ENCODE measurements at regions not wholly inside any gene's neighbourhood (a gene's known extent, or its start where the extent isn't known, plus 50 kb on each side); places are given as distances from the start of the nearest gene placed in this dataset.
"Not testable (repeated sequence)": the region's sequence is repeated elsewhere in the genome, so short reads cannot be mapped to it uniquely, and the experiment has no call there.

GRCh38 chr2:56053679-56054078 lies 130.1 kb upstream of the EFEMP1 start:
- DNase-seq (ENCODE audit: low read depth, low spot score) = no peak
- H3K4me3 ChIP-seq = no peak overlapping the region
- no peaks in the 10 kb centered on the region for H3K9me3 ChIP-seq (replicated peaks; ENCODE audit: control insufficient read depth, insufficient read depth, low read length)
- ChIA-PET CTCF (no interaction called here), POLR2A (no interaction called here), RAD21 (ENCODE audit: unreplicated experiment) (no interaction called here), SMC1A (ENCODE audit: uncharacterized antibody, unreplicated experiment) (no interaction called here)
- no peaks in the 10 kb centered on the region for H3K79me2 ChIP-seq (ENCODE audit: control insufficient read depth, insufficient read depth, low read length)
- H3K9ac ChIP-seq (ENCODE audit: control insufficient read depth, insufficient read depth, low read length) = no peak overlapping the region
- in situ Hi-C loops (cut with MboI) = no loop called here
- BruUV-seq (replicated peaks) = no TSS peak
- H3K4me1 ChIP-seq (ENCODE audit: control insufficient read depth, insufficient read depth, low read length) = no peaks in the 10 kb centered on the region
- no peaks in the 10 kb centered on the region for H4K20me1 ChIP-seq (ENCODE audit: control insufficient read depth, insufficient read depth)
- no peak overlapping the region for H2AFZ ChIP-seq (ENCODE audit: control insufficient read depth, low read depth, low read length)
- intact Hi-C loops (cut with micrococcal nuclease; ENCODE audit: unreplicated experiment) = no loop called here
- TF ChIP-seq RCOR1 (conservative IDR thresholded peaks at IDR 0.05; ENCODE audit: low read depth, low read length) (no peak), GABPA (IDR thresholded peaks at IDR 0.05; ENCODE audit: low read depth) (no peak)
- no peaks in the 10 kb centered on the region for H3K27me3 ChIP-seq (replicated peaks in 1 of 2; ENCODE audit: control insufficient read depth in 2 of 2, insufficient read depth in 2 of 2, low read length in 1 of 2)
- no peak for FAIRE-seq
- H3K36me3 ChIP-seq (ENCODE audit: control insufficient read depth in 2 of 2, insufficient read depth in 2 of 2, low read length in 1 of 2) = no peaks in the 10 kb centered on the region
- ATAC-seq = no peak
- 30% methylated on average over 3 of the region's 3 CpGs for WGBS (ENCODE audit: insufficient coverage, insufficient replicate concordance, low lambda C conversion rate, missing lambda C conversion rate)
- H3K4me2 ChIP-seq (ENCODE audit: control insufficient read depth, insufficient read depth) = no peak overlapping the region
- no peak overlapping the region for H3K27ac ChIP-seq (ENCODE audit: control insufficient read depth, insufficient read depth)

GRCh38 chr2:56055405-56055804 lies 128.4 kb upstream of the CCDC85A start:
- RAD21 ChIA-PET (ENCODE audit: unreplicated experiment) = no interaction called here
- Histone ChIP-seq H3K4me1 (ENCODE audit: control insufficient read depth, insufficient read depth, low read length) (no peaks in the 10 kb centered on the region), H3K36me3 (ENCODE audit: control insufficient read depth in 2 of 2, insufficient read depth in 2 of 2, low read length in 1 of 2) (no peaks in the 10 kb centered on the region), H3K9ac (ENCODE audit: control insufficient read depth, insufficient read depth, low read length) (no peak overlapping the region), H3K79me2 (ENCODE audit: control insufficient read depth, insufficient read depth, low read length) (no peaks in the 10 kb centered on the region), H4K20me1 (ENCODE audit: control insufficient read depth, insufficient read depth) (no peaks in the 10 kb centered on the region), H3K9me3 (replicated peaks; ENCODE audit: control insufficient read depth, insufficient read depth, low read length) (no peaks in the 10 kb centered on the region), H3K4me3 (no peak overlapping the region), H3K27ac (ENCODE audit: control insufficient read depth, insufficient read depth) (no peak overlapping the region), H3K4me2 (ENCODE audit: control insufficient read depth, insufficient read depth) (no peak overlapping the region), H2AFZ (ENCODE audit: control insufficient read depth, low read depth, low read length) (no peak overlapping the region), H3K27me3 (replicated peaks in 1 of 2; ENCODE audit: control insufficient read depth in 2 of 2, insufficient read depth in 2 of 2, low read length in 1 of 2) (no peaks in the 10 kb centered on the region)
- CTCF ChIA-PET = no interaction called here
- POLR2A ChIA-PET = no interaction called here
- SMC1A ChIA-PET (ENCODE audit: uncharacterized antibody, unreplicated experiment) = no interaction called here
- BruUV-seq (replicated peaks) = no TSS peak
- in situ Hi-C loops (cut with MboI) (no loop called here), intact Hi-C loops (cut with micrococcal nuclease; ENCODE audit: unreplicated experiment) (no loop called here)
- TF ChIP-seq ELK1 (IDR thresholded peaks at IDR 0.05; ENCODE audit: low read depth, low read length) (no peak), ETV6 (conservative IDR thresholded peaks at IDR 0.05 in 1 of 2, IDR thresholded peaks at IDR 0.05 in 1 of 2; ENCODE audit: borderline replicate concordance in 1 of 2, low read depth in 1 of 2) (no peak)
- DNase-seq (ENCODE audit: low read depth, low spot score) = no peak
- ATAC-seq = no peak
- FAIRE-seq = no peak

GRCh38 chr2:56061327-56061726 lies 122.5 kb upstream of the CCDC85A start:
- H3K36me3 ChIP-seq (ENCODE audit: control insufficient read depth in 2 of 2, insufficient read depth in 2 of 2, low read length in 1 of 2); H3K9me3 ChIP-seq (replicated peaks; ENCODE audit: control insufficient read depth, insufficient read depth, low read length); DNase-seq (ENCODE audit: low read depth, low spot score); in situ Hi-C loops (cut with MboI); SMC1A ChIA-PET (ENCODE audit: uncharacterized antibody, unreplicated experiment); H3K4me2 ChIP-seq (ENCODE audit: control insufficient read depth, insufficient read depth); H3K4me3 ChIP-seq; H3K9ac ChIP-seq (ENCODE audit: control insufficient read depth, insufficient read depth, low read length); FAIRE-seq; intact Hi-C loops (cut with micrococcal nuclease; ENCODE audit: unreplicated experiment); H3K79me2 ChIP-seq (ENCODE audit: control insufficient read depth, insufficient read depth, low read length); H3K4me1 ChIP-seq (ENCODE audit: control insufficient read depth, insufficient read depth, low read length); CTCF ChIA-PET; RAD21 ChIA-PET (ENCODE audit: unreplicated experiment); BruUV-seq (replicated peaks); POLR2A ChIA-PET; ATAC-seq; H3K27ac ChIP-seq (ENCODE audit: control insufficient read depth, insufficient read depth); H3K27me3 ChIP-seq (replicated peaks in 1 of 2; ENCODE audit: control insufficient read depth in 2 of 2, insufficient read depth in 2 of 2, low read length in 1 of 2); H2AFZ ChIP-seq (ENCODE audit: control insufficient read depth, low read depth, low read length); H4K20me1 ChIP-seq (ENCODE audit: control insufficient read depth, insufficient read depth): not testable (repeated sequence)
- 56% methylated on average over 4 of the region's 4 CpGs for WGBS (ENCODE audit: insufficient coverage, insufficient replicate concordance, low lambda C conversion rate, missing lambda C conversion rate)

Measured in GM12878 (cell line).